Brain microvascular endothelial cell (primary cell): ENCODE measurements at regions not wholly inside any gene's neighbourhood (a gene's known extent, or its start where the extent isn't known, plus 50 kb on each side); places are given as distances from the start of the nearest gene placed in this dataset.

Experiments used
- DNase-seq: peaks from one replicate; pipeline ENCODE4 v3.0.0-alpha.2; 2020
- H3K27ac ChIP-seq: fragments of 250-450 bp; sonication (Bioruptor Pico); 2 replicates; pipeline ENCODE4 v1.5.1; 2020; ENCODE audit warnings: mild to moderate bottlenecking, moderate library complexity
- H3K27me3 ChIP-seq: fragments of 250-450 bp; sonication (Bioruptor Pico); replicated peaks from 2 replicates; pipeline ENCODE4 v1.5.1; 2020; ENCODE audit warnings: mild to moderate bottlenecking
- H3K36me3 ChIP-seq: fragments of 250-450 bp; sonication (Bioruptor Pico); replicated peaks from 2 replicates; pipeline ENCODE4 v1.5.1; 2020; ENCODE audit warnings: mild to moderate bottlenecking
- H3K4me3 ChIP-seq: 2 replicates; pipeline ENCODE4 v1.5.1; 2011; ENCODE audit warnings: low read depth, mild to moderate bottlenecking, control low read depth, low read length, moderate library complexity
- in situ Hi-C: cut with HindIII; loops from 2 replicates; pipeline ENCODE4 v1.10.0; 2017; ENCODE audit warnings: low sequenced_read_pairs, low pct_ligation_motif_present
- TF ChIP-seq, protein P1 (sequence below): IDR thresholded peaks from 2 replicates; pipeline ENCODE4 v1.5.1; 2011; ENCODE audit warnings: low read depth, mild to moderate bottlenecking, moderate library complexity, low read length, control low read depth, inconsistent platforms; ENCODE audit errors: missing control alignments

DNA sequence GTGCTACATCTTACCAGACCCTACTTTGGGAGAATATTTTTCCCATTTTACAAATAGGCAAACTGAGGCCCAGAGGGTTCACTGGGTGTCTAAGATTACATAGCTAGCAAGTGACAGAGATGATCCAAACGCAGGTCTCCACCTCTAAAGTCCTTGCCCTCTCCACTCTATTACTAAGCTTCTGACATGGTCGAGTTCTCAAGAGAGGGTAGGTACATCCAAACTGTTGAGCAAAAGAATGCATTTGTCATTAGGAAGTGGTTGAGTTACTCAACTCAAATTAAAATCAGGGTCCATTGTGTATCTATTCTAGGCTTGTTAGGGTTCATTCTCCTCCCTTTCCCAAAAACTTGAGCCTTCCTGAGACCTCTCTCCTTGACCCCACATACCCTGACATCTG, 680.6 kb upstream of the FANCL start:
- in situ Hi-C loops = no loop called here
- H3K27me3 ChIP-seq = no peaks in the 10 kb centered on the region
- H3K27ac ChIP-seq = no peak overlapping the region
- no peaks in the 10 kb centered on the region for H3K36me3 ChIP-seq
- no peak for DNase-seq
- H3K4me3 ChIP-seq = no peak overlapping the region
- TF ChIP-seq, protein P1, sequence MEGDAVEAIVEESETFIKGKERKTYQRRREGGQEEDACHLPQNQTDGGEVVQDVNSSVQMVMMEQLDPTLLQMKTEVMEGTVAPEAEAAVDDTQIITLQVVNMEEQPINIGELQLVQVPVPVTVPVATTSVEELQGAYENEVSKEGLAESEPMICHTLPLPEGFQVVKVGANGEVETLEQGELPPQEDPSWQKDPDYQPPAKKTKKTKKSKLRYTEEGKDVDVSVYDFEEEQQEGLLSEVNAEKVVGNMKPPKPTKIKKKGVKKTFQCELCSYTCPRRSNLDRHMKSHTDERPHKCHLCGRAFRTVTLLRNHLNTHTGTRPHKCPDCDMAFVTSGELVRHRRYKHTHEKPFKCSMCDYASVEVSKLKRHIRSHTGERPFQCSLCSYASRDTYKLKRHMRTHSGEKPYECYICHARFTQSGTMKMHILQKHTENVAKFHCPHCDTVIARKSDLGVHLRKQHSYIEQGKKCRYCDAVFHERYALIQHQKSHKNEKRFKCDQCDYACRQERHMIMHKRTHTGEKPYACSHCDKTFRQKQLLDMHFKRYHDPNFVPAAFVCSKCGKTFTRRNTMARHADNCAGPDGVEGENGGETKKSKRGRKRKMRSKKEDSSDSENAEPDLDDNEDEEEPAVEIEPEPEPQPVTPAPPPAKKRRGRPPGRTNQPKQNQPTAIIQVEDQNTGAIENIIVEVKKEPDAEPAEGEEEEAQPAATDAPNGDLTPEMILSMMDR = no peak

DNA sequence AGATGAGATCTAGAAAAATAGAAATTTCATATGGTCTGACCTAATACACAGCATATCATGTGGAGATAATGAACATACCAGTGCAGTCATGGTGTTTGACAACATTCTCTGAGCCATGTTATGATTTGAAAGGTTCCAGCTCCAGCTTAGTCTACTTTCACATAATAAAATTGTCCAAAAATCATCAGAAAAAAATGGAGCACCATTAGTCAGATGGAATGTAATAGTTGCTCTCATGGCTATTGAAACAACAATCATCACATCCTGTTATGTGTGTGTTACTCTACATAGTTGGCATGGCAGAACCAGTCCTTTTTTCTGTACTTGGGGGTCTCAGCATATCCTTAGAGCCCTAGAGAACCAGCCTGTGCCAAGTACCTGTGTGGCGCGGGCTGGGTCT, 678.9 kb upstream of the FANCL start:
- peak; percentile 43 for DNase-seq
- TF ChIP-seq, protein P1 = no peak
- Histone ChIP-seq H3K27ac (peak overlapping the region; percentile 34), H3K36me3 (no peaks in the 10 kb centered on the region), H3K4me3 (no peak overlapping the region), H3K27me3 (no peaks in the 10 kb centered on the region)
- in situ Hi-C loops = no loop called here

DNA sequence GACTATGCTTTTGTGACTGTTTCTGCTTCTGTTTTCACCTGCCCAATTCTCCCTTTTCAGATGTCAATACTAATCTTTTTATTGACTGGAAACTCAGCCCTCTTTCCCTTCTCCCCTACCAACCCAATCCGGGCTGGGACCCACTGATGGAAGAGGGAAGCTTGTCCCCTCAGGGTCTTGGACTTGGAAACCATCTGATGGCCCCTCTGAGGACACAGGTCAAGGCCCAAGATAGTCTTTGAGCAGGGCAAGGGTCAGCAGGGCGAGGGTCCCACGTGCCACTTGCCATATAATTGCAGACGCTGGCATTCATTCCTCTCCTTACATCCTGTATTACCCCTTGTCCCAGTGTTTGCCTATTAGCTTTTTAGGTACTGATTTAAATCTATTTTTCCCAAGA, 678.2 kb upstream of the FANCL start:
- in situ Hi-C loops = no loop called here
- Histone ChIP-seq H3K36me3 (no peaks in the 10 kb centered on the region), H3K4me3 (no peak overlapping the region), H3K27ac (no peak overlapping the region), H3K27me3 (no peaks in the 10 kb centered on the region)
- no peak for DNase-seq
- TF ChIP-seq, protein P1 = no peak

DNA sequence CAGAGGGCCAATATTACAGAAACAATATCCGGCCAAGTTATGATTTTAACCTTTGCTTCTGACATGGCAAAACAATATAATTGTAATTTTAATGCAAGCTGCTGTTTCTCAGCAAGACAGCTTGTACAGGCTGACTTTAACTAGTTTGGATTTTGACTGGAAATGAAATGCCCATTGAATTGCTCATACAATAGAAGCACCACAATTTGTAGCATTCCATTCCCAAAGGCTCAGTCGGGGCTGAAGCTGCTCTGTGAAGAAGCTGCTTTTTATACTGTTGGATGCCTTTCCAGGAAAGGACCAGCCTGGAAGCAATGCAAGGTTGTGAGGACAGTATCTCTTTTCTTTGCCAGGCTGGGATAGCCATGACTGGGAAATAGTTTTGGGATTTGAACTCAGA, 677.0 kb upstream of the FANCL start:
- in situ Hi-C loops = no loop called here
- H3K27ac ChIP-seq = no peak overlapping the region
- DNase-seq = peak; percentile 69
- H3K36me3 ChIP-seq = no peaks in the 10 kb centered on the region
- TF ChIP-seq, protein P1 = no peak
- H3K27me3 ChIP-seq = no peaks in the 10 kb centered on the region
- no peak overlapping the region for H3K4me3 ChIP-seq

DNA sequence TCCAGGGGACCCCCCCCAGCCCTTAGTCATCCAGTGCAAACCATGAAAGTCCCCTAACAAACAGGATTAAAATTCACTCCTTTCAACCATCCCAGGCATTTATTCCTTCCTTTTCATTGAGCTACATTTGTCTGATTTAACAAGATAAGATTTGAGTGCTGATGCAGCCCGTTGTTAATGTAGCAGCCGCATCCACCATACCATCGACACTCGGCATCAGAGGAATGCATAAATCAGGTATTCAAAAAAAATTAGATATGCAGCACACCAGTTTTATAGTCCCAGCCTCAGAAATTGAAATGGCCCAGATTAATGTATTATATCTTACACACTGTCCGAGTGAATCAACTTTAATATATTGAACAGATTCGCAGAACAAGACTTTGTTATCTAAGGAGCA, 676.5 kb upstream of the FANCL start:
- Histone ChIP-seq H3K36me3 (no peaks in the 10 kb centered on the region), H3K27me3 (no peaks in the 10 kb centered on the region), H3K27ac (no peak overlapping the region), H3K4me3 (no peak overlapping the region)
- in situ Hi-C loops = no loop called here
- DNase-seq = no peak
- TF ChIP-seq, protein P1 = no peak

DNA sequence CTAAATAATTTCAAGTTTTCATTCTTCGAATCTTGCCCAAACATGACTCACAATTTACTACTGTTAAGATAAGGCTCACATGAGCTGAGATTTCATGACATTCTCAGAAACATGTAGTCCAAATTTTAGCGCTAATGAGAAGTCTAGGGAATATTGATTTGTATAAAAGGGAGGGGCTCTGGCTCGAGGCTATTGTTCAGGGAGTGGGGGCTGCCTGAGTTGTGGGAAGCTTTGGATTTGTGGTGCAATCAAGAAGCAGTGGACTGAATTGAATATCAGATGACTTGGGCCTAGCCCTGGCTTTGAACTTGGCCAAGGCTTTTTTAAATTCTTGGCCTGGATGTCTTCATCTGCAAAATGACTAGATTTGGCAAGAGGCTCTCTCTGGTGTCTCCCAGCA, 674.9 kb upstream of the FANCL start:
- H3K27ac ChIP-seq = no peak overlapping the region
- H3K36me3 ChIP-seq = no peaks in the 10 kb centered on the region
- no peak for DNase-seq
- H3K4me3 ChIP-seq = no peak overlapping the region
- in situ Hi-C loops = no loop called here
- H3K27me3 ChIP-seq = no peaks in the 10 kb centered on the region
- TF ChIP-seq, protein P1 = no peak
